ENCODE measurements at regions not wholly inside any gene's neighbourhood (a gene's known extent, or its start where the extent isn't known, plus 50 kb on each side); places are given as distances from the start of the nearest gene placed in this dataset.
"Not testable (repeated sequence)": the region's sequence is repeated elsewhere in the genome, so short reads cannot be mapped to it uniquely, and the experiment has no call there.

- ATAC-seq, result no peak
These were observed 1003.2 kb upstream of the PCDH20 start for GRCh38 chr13:62418872-62419271.

- ATAC-seq, result no peak
These were observed 1002.7 kb upstream of the PCDH20 start for GRCh38 chr13:62418376-62418775.

- no peak for ATAC-seq
These were observed 992.2 kb upstream of the PCDH20 start for GRCh38 chr13:62407871-62408270.

- no peak for ATAC-seq
These were observed 972.9 kb upstream of the PCDH20 start for GRCh38 chr13:62388515-62388914.

- no peak for ATAC-seq
These were observed 972.0 kb upstream of the PCDH20 start for GRCh38 chr13:62387647-62388046.

- ATAC-seq, result not testable (repeated sequence)
These were observed 963.6 kb upstream of the PCDH20 start for GRCh38 chr13:62379241-62379640.

- no peak for ATAC-seq
These were observed 962.2 kb upstream of the PCDH20 start for GRCh38 chr13:62377838-62378237.

- no peak for ATAC-seq
These were observed 960.0 kb upstream of the PCDH20 start for GRCh38 chr13:62375653-62376052.

- ATAC-seq, result no peak
These were observed 956.1 kb upstream of the PCDH20 start for GRCh38 chr13:62371737-62372136.

GRCh38 chr13:62367971-62368370, 952.3 kb upstream of the PCDH20 start:
- ATAC-seq, result not testable (repeated sequence)

- no peak for ATAC-seq
These were observed 945.0 kb upstream of the PCDH20 start for GRCh38 chr13:62360609-62361008.

GRCh38 chr13:62358646-62358932, 942.9 kb upstream of the PCDH20 start:
- no peak for ATAC-seq

GRCh38 chr13:62357887-62358645, 942.4 kb upstream of the PCDH20 start:
- ATAC-seq, result no peak

GRCh38 chr13:62356977-62357376, 941.3 kb upstream of the PCDH20 start:
- ATAC-seq, result no peak

- ATAC-seq, result no peak
These were observed 921.6 kb upstream of the PCDH20 start for GRCh38 chr13:62337109-62337880.

GRCh38 chr13:62336507-62336906, 920.9 kb upstream of the PCDH20 start:
- ATAC-seq, result no peak

- no peak for ATAC-seq
These were observed 917.8 kb upstream of the PCDH20 start for GRCh38 chr13:62333466-62333865.

- ATAC-seq, result no peak
These were observed 915.7 kb upstream of the PCDH20 start for GRCh38 chr13:62331384-62331783.

- ATAC-seq, result no peak
These were observed 911.7 kb upstream of the PCDH20 start for GRCh38 chr13:62327367-62327766.

GRCh38 chr13:62324842-62325241, 909.2 kb upstream of the PCDH20 start:
- no peak for ATAC-seq

- ATAC-seq, result no peak
These were observed 906.2 kb upstream of the PCDH20 start for GRCh38 chr13:62321895-62322294.

- ATAC-seq, result no peak
These were observed 905.5 kb upstream of the PCDH20 start for GRCh38 chr13:62321139-62321538.

- no peak for ATAC-seq
These were observed 904.8 kb upstream of the PCDH20 start for GRCh38 chr13:62320129-62321108.
